ENCODE measurements at regions not wholly inside any gene's neighbourhood (a gene's known extent, or its start where the extent isn't known, plus 50 kb on each side); places are given as distances from the start of the nearest gene placed in this dataset.

DNA sequence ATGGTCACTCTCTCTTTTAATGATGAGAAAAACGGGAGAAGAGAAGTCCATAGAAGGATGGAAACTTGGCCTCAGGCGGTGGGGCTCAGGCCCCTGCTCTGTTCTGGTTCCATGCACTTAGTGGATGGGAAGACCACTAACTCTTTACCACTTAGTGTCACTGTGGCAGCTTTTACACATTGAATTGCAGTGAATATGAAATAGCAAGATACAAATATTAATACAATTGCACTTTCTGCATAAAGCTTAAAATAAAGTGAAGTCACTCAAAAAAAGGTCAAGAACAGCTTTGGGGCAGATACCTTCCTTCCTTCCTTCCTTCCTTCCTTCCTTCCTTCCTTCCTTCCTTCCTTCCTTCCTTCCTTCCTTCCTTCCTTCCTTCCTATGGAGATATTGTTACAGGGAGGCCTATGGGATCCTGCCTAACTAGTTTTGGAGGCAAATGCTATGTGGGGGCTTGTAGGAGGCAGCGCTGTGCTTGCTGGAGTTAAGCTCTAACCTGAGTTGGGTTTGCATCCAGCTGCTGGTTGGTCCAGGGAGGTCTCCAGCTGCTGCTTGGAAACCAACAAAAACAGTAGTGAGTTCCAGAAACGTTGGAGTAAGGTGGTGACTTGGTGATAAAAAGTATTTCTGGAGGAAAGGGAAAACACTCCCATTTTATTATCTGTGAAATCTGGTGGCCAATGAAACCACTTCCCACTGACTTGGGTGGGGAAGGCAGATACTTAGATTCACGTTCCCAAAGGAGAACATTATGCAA, 62.3 kb upstream of the NKX2-2 start:
- DNase-seq (ENCODE audit: low spot score) = no peak

- DNase-seq (ENCODE audit: low spot score) = no peak
These were observed 61.3 kb upstream of the NKX2-2 start for GRCh38 chr20:21575167-21575566.

DNA sequence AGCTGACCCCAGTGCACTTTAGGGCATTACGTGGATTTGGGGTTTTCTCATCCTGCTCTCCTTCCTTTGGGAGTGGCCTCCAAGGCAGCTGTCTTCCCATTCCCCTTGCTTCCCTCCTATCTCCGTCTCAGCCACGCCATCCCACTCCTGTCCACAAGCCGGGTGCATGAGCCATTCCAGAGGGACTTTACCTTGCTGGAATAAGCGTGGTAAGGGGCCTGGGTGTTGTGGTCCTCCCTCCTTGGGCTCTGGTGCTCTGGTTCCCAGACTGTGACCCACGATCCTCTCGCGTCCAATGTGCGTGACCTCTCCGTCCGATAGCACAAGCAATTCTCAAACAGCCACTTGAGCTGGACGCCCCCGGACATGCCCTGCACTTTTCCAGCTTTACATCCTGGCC, 60.6 kb upstream of the NKX2-2 start:
- DNase-seq (ENCODE audit: low spot score) = no peak

DNA sequence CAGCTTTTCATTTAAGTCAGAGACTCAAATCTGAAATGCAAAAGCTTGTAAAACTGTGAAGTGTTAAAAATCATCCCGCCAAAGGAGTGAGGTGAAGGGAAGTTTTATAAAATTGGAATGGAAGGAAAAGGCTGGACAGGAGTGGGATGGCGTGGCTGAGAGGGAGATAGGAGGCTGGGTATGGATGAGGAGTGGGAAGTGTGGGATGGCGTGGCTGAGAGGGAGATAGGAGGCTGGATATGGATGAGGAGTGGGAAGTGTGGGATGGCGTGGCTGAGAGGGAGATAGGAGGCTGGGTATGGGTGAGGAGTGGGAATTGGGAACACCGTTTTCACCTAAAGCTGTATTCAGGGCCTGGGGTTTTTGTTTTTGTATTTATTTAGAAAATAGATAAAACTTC, 59.4 kb upstream of the NKX2-2 start:
- DNase-seq (ENCODE audit: low spot score) = no peak

- DNase-seq (ENCODE audit: low spot score) = peak; percentile 57
These were observed 58.2 kb upstream of the NKX2-2 start for GRCh38 chr20:21571841-21572690.

DNA sequence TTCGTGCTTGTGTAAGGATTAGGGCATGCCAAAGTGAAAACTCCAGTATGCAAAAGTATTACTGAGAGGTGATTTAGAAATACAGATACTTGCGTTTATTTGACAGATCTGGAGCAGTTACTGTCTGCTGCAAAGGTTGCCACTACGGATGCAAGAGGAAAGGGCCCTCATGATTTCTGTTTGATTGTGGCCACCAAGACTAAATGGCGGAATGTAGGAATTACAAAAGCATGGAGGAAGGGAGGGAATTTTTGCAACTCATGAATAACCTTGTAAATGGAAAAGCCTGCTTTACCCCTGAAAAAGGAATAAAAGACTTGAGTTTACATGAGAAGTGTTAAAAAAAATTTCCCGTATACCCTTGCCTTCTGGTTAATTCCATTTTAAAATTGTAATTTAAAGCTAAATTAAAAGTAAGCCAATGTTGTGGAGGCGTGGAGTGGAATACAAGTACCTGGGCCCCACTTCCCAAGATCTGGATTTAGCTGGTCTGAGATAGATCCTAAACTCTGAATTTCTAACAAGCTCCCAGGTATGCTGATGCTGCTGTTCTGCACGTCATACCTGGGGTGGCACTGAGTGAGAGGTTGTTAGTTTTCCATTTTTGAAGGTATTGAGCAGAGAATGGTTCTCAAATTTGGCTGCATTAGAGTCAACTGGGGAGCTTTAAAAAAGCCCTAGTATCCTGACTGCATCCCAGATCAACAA, 56.6 kb upstream of the NKX2-2 start:
- DNase-seq (ENCODE audit: low spot score) = no peak

DNA sequence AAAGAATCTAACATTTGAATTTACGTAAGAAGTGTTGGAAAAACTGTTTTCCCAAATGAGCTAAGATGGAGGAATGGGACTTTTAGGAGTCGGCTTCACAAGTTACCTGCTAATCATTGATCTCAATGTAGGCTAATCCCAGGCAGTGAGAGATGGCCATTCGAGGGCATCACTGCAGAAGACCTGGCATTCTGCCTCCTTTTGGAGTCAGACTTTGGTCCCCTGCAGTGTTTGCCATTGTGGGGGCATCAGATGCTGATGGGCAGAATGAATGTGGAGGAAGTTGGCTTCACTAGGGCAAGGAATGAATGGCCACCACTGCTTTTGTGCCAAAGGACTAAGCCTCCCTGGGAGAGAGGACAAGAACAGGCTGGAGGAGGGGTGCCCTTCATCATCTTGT, 55.7 kb upstream of the NKX2-2 start:
- DNase-seq (ENCODE audit: low spot score) = no peak

DNA sequence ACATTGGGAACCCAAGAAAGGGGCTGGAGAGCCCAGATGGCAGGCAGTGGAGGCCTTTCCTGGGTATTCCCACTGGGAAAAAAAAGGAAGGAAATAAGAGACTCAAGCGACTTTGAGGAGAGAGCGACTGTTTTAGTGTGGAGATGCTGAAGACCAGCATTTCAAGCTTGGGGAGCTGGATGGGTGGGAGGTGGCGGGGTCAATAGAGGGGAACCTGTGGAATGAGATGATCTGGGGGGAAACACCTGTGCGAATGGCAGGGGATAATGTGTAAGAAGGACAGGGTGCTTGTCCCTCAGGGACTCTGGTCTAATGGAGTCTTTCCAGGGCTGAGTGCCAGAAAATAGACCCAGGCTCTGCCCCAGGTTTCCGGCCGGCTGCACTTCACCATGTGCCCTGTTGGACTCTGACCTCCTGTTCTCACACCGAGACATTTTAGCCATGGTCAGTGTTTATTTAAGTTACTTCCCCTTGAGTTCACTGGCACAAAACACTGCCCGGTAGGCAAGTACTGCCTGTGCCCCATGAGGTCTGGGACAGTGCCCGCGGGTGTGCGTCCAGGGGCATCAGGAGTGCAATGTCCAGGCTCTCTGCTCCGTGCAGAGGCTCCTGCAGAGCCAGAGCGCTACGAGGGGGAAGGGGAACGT, 50.4 kb upstream of the NKX2-2 start:
- no peak for DNase-seq (ENCODE audit: low spot score)

Data from GM03348 (cell line).